OCI-M2 (cell line): ENCODE measurements at regions not wholly inside any gene's neighbourhood (a gene's known extent, or its start where the extent isn't known, plus 50 kb on each side); places are given as distances from the start of the nearest gene placed in this dataset.

Source experiments
- DNase-seq: peaks from one replicate; lab custom pipeline; 2025; ENCODE audit not compliant: unreplicated experiment; lab: John Stamatoyannopoulos, UW

DNA sequence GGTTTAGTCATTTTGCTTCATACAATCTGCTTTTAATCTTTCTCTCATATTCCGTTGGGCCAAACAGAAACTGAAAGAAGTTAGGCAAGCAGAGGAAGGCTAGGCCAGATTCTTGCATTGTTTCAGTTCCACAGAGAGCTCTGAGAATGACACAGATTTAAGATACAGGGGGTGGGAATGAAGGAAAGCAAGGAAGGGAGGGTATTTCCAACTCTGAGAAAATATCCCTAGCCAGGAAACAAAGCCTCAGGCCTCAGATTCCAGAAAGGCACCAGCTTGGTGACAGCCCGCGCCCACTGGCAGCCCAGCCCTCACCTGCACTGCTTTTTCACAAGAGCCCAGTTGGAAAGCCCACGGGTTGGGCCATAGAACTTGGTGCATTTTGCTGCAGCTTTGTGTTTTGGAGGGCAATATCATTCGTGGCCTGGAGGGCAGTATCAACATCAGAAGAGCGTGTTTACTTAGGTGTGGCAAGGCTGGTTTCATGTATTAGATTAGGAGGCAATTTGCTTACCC lies 63.5 kb downstream of the ENC1 start:
- DNase-seq = no peak

- DNase-seq = no peak
These were observed 64.6 kb downstream of the ENC1 start for GRCh38 chr5:74575741-74576538.

GRCh38 chr5:74570250-74570649 lies 70.3 kb downstream of the ENC1 start:
- DNase-seq = no peak

- DNase-seq = no peak
These were observed 73.0 kb downstream of the ENC1 start for GRCh38 chr5:74567411-74567995.

- DNase-seq = no peak
These were observed 78.4 kb downstream of the ENC1 start for GRCh38 chr5:74562122-74562521.

DNA sequence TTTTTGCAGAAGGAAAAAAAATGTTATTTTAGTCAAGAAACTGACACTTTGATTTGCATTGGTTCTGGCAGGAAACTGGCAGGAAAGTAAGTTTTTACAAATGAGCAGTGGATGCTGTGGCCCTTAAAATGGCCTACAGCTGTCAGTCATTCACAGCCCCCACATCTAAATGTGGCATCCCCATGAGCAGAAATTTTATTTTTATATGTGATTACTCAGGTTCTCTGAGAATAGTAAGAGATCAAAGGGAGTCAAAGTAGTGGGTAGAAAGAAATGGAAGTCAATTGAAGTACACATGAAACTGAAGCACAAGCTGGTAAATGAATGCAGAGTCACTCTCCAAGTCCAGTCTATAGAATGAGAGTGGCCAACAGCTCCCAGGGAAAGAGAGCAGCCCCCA lies 80.3 kb downstream of the ENC1 start:
- DNase-seq = no peak

DNA sequence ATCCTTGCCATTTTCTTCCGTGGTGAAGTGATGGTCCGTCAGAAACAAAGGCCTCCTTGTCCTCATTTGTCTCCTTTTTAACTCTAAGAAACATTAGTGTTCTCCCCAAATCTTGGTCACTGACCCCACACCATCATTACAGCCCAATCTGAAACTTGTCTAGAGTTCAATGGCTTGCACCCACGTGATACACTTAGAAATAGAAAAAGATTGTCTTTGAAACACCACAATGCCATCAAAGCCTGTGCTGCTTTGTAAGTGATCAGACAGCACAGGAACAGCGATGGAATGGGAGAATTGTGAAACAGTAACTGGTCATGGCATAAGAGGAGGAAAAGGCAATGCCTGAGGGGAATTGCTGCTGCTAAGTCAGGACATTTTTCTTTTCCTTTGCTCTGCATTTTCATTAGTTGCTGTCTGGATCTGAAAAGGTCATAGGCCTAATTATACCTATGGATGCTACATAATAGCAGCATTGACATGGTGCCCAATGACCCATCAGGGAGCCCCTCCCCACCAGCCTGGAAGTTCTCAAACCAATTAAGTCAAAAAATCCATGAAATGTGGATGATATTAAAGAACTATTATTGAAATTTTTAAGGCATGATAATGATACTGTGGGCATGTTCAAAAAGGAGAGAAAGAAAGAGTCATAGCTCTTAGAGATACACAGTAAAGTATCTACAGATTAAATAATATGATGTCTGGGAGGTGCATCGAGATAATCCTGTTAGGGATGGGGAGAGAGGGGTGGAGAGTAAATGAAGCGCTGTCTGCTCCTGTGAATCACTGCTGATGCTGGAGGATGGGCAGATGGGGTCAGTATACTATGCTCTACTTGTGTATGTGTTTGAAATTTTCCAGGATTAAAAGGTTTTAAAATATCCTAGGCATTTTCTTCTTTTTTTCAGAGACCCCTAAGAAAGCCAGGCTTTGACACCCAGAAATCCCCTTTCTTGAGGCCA lies 83.6 kb downstream of the ENC1 start:
- no peak for DNase-seq

GRCh38 chr5:74556006-74556405 lies 84.5 kb downstream of the ENC1 start:
- DNase-seq = no peak

DNA sequence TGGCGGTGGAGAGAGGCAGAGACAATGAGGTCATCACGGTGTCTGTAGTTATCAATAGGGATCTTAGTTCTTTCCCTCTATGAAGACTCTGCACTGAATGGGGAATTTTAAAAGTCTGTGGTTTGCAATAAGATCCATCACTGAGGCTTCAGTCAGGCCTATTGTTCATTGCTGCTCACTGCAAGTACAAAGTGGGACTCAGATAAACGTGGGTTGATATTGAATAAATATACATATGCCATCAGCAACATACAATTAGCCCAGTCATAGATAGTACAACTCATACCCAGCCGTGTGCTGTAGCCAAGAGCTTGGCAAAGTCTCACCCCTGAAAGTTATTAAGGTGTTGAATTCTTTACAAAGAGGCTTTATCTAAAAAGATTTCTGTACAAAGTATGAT lies 88.4 kb downstream of the ENC1 start:
- no peak for DNase-seq

DNA sequence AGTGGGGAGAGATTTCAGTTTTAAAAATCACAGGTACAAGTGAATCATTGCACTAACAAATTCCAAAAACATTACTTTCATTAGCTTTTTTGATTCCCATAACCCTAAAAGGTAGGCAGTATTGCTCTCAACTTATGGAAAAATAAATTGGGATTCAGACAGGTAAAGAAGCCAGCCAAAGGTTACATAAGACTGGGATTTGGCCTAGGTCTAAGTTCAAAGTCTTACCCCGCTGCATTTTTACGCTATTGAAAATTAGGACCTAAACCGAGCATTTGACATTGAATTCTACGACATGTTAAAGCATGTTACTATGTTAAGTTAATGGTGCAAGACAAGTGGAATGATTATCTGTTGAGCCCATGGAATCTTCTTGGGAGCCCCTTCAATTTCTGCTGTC lies 89.6 kb downstream of the ENC1 start:
- no peak for DNase-seq

GRCh38 chr5:74549384-74549783 lies 91.1 kb downstream of the ENC1 start:
- no peak for DNase-seq

- DNase-seq = no peak
These were observed 93.7 kb downstream of the ENC1 start for GRCh38 chr5:74546796-74547195.

DNA sequence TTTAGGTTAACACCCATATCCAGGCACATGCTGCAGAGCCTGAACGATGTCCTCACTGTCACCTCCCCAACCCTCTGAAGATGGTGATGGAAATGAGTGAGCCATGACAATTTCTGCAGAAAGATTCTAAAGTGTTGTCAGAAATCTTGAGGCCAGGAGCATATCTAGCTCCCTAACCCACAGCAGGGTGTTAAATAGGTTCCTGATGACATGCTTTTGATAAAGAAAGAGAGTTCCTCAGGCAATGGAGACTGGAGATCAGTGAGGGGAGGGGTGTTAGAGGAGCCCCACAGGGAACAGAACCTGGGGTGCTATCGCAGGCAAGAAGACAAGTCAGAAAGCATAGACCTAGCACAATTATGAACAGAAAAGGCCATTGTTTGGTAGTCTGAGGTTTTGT lies 95.7 kb downstream of the ENC1 start:
- no peak for DNase-seq

GRCh38 chr5:74543162-74543995 lies 97.1 kb downstream of the ENC1 start:
- DNase-seq = no peak

- no peak for DNase-seq
These were observed 98.0 kb downstream of the ENC1 start for GRCh38 chr5:74542482-74542881.

- no peak for DNase-seq
These were observed 99.1 kb downstream of the ENC1 start for GRCh38 chr5:74541381-74541781.

DNA sequence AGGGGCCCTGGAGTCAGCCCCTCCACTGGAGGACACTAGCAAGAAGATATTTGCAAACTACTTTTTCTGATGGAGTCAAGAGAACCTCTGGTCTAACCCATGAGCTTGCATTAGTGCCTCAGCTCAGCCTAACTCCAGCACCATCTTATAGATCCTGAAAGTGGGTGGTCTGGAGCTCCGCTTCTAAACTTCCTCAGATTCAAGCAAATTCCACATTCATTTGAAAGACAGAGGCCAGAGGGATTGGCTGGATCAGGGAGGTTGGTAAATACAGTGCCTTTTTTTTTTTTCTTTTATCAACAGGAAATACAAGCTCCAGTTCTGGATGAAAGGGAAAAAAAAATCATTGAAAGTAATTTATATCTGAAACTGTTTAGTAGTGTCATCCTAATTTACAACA lies 99.9 kb downstream of the ENC1 start:
- no peak for DNase-seq

DNA sequence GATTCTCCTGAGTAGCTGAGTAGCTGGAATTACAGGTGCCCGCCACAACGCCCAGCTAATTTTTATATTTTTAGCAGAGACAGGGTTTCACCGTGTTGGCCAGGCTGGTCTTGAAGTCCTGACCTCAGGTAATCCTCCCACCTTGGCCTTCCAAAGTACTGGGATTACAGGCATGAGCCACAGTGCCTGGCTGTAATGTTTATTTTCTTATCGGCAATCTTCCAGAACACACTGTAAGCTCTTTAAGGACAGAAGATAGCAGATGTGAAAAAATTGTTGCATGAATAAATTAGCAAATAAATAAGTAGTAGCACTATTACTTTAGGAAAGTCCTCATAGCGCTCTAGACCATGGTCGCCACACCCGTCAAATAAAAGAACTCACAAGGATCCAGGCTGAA lies 100.5 kb downstream of the ENC1 start:
- no peak for DNase-seq

DNA sequence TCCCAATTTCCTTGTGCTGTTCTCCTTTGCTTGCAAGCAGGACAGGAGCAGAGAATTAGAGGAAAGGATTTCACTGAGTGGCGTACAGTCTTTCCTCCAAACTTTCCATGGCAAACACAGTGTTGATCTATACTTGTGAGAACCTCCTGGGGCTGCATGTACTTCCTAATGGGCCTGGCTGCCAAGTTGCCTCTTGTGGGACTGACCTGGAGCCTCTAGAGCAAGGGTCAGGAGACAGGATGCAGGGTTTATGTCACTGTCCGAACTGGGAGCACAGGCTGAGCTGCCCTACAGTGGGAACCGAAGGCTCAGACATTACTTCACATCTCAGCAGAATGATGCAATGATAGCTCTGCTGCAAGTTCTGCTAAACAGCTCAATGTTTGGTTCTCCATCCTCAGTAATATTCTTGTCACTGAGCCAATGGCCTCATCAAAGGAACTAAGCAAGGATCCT lies 102.3 kb downstream of the ENC1 start:
- DNase-seq = no peak

DNA sequence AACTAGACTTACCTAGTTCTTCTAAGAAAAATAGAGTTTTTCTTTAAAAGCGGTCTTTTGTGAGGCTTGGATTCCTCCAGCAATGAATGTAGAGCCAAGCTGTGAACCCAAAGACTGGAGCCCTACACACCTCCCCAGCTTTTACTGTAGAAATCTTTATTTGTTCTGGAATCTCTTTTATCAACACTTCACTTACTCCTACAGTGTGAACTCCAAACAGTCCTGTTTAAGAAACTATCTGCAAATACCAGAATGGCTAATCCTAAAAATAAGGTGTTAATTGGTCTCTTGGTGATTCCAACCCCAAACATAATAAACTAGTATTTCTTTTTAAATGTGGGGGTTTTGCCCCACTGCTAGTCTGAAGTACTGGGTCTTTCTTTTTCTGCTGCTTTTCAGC lies 103.9 kb downstream of the ENC1 start:
- no peak for DNase-seq

GRCh38 chr5:74535926-74536325 lies 104.6 kb downstream of the ENC1 start:
- no peak for DNase-seq
